ENCODE measurements at regions not wholly inside any gene's neighbourhood (a gene's known extent, or its start where the extent isn't known, plus 50 kb on each side); places are given as distances from the start of the nearest gene placed in this dataset.

DNA sequence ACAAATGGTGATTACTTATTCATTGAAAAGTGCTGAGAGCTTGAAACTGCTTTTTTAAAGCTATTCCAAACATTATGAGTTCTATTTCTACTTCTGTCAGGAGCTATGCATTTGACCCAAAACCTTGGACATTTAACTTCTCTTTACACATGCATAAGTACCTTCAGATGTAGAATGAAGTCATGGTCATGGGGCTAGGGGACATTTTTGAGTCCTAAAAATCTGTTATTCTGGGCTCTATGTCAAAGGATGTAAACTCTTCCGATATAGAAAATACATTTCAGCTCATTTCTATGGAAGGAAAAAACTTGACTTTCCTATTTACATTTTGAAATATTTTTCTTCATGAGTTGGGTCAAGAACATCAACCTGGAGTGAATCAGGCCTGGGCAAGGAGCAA is 179.5 kb upstream of the CXCL12 start:
- TF ChIP-seq EZH2 (IDR thresholded peaks at IDR 0.05; ENCODE audit: borderline replicate concordance) (no peak), CTCF (IDR thresholded peaks at IDR 0.05; ENCODE audit: poor library complexity) (no peak)

All from hepatocyte (in vitro differentiated cells).